Immature natural killer cell (primary cell): ENCODE measurements at regions not wholly inside any gene's neighbourhood (a gene's known extent, or its start where the extent isn't known, plus 50 kb on each side); places are given as distances from the start of the nearest gene placed in this dataset.

Experiments
- DNase-seq, 3 donors: peaks; one replicate each; pipeline ENCODE4 v3.0.0; 2022; ENCODE audit warnings: mixed read lengths in 1 of 3
- H3K27ac Mint-ChIP-seq, 6 donors: one replicate each; pipeline ENCODE4 v1.8.0; 2020; ENCODE audit warnings: mixed read lengths in 6 of 6, mild to moderate bottlenecking in 5 of 6, inconsistent platforms in 4 of 6, moderate library complexity in 3 of 6
- H3K27me3 Mint-ChIP-seq, 3 donors: one replicate each; pipeline ENCODE4 v1.8.0; 2020 to 2021; ENCODE audit warnings: low read depth in 3 of 3, mild to moderate bottlenecking in 3 of 3, mixed read lengths in 3 of 3, moderate library complexity in 3 of 3, inconsistent platforms in 1 of 3
- H3K36me3 Mint-ChIP-seq, 3 donors: one replicate each; pipeline ENCODE4 v1.8.0; 2020; ENCODE audit warnings: mixed read lengths in 3 of 3, inconsistent platforms in 2 of 3, mild to moderate bottlenecking in 2 of 3
- H3K4me1 Mint-ChIP-seq, 2 donors: one replicate each; pipeline ENCODE4 v1.8.0; 2020; ENCODE audit warnings: inconsistent platforms in 2 of 2, mild to moderate bottlenecking in 2 of 2, mixed read lengths in 2 of 2, moderate library complexity in 1 of 2
- H3K4me3 Mint-ChIP-seq, 5 donors: one replicate each; pipeline ENCODE4 v1.8.0; 2020; ENCODE audit warnings: mild to moderate bottlenecking in 5 of 5, mixed read lengths in 5 of 5, inconsistent platforms in 3 of 5, moderate library complexity in 3 of 5
- H3K9me3 Mint-ChIP-seq, 6 donors: one replicate each; pipeline ENCODE4 v1.8.0; 2020; ENCODE audit warnings: mild to moderate bottlenecking in 6 of 6, mixed read lengths in 6 of 6, inconsistent platforms in 4 of 6, moderate library complexity in 3 of 6

DNA sequence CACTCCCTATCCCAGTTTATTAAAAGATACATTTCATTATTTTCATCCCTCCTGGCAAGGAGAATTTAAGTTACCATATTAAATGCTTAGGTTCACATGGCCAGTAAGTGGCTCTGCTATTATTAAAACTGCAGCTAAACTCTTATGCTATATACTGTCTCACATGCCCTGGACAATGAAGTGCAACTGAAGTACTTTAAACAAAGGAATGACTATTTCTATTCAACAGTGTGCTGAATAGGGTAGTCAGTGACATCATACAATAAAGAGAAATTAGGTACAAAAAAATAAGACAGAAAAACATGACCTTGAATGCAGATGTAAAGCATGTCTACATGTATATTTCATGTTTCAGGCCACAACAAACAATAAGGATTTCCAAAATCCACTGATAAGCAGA is 282.6 kb upstream of the SMC2 start:
- DNase-seq, result no peak
- Mint-ChIP-seq H3K27me3 (peaks cover 0 to 3% (median 0%) of the 10 kb centered on the region in 3 donors), H3K27ac (no peak overlapping the region), H3K4me3 (no peak overlapping the region), H3K36me3 (no peaks in the 10 kb centered on the region), H3K4me1 (no peaks in the 10 kb centered on the region), H3K9me3 (peaks cover 0 to 28% (median 13%) of the 10 kb centered on the region in 6 donors)

DNA sequence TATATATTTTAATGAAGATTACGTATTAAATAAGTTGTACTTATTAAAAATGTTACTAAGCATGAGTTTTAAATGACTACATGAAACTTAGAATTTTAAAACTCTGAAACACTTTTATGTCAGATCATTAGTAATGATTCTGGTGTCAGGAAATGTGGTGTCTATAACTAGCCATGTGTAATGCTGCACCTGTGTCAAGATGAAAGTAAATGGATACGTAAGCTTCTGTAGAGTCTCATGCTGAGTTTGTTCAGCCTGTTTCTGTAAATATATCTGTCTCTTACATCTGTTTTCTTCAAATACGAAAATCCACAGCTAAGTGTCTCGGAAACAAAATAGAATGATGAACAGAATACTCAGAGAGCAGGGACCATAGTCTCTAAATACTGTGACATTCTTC is 278.0 kb upstream of the SMC2 start:
- H3K36me3 Mint-ChIP-seq, result no peaks in the 10 kb centered on the region
- peaks cover 0 to 36% (median 14%) of the 10 kb centered on the region in 6 donors for H3K9me3 Mint-ChIP-seq
- no peak for DNase-seq
- H3K4me3 Mint-ChIP-seq, result no peak overlapping the region
- H3K4me1 Mint-ChIP-seq, result no peaks in the 10 kb centered on the region
- H3K27me3 Mint-ChIP-seq, result no peaks in the 10 kb centered on the region
- no peak overlapping the region for H3K27ac Mint-ChIP-seq

DNA sequence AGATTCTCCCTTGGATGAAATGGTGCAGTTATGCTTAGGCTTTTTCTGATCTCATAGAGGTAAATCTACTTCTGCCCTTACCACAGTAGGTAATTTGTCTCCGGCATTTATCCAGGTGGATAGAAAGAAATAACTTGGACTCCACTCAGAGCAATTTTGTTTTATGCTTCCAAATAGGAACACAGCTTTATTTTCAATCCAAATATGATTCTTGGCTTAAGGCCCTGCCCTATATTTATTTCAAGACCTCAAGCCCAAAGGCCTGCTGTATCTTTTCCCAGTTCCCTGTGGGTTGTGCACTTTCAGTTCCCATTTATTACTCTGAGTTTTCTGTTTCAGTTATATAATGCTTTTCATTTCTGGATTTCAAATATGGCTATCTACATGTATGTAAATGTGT is 274.2 kb upstream of the SMC2 start:
- Mint-ChIP-seq H3K4me1 (no peaks in the 10 kb centered on the region), H3K4me3 (no peak overlapping the region), H3K9me3 (peaks cover 0 to 27% (median 8%) of the 10 kb centered on the region in 6 donors), H3K36me3 (no peaks in the 10 kb centered on the region), H3K27me3 (no peaks in the 10 kb centered on the region), H3K27ac (no peak overlapping the region)
- no peak for DNase-seq

DNA sequence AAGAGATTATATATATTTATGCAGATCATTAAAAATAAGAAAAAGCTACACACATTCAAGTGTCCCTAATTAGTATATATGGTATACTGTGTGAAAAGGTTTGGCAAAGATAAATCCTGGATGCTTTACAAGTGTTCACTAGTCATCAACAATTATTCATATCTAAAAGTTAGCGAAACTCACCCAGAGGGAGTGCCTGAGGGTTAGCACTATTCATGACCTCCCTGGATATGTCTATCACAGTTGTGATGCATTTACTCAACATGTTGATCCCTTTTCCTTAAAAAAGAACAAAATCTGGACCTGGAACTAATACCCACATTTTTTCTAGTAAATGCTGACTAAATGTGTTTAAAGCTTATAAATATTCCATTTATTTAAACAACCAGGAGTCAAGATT is 273.0 kb upstream of the SMC2 start:
- no peak for DNase-seq
- no peak overlapping the region for H3K4me3 Mint-ChIP-seq

DNA sequence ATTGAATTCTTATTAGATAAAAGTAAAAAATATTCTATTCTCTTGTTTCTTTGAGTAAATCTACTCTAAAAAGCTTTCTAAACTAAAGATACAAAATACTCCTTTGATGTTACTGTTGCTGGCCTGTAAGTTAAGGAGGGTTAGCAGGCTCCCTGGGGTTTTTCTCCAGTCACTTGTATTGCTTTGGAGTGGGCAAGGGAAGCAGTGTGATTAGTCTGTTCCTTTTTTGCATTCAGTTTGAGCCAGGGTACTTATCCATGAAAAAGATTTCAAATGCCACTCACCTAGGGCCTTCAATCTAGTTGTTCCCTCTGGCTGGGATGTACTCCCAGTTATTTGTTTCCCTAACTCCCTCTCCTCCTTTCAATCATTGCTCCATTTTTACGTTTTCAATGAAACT is 256.2 kb upstream of the SMC2 start:
- no peak overlapping the region for H3K4me3 Mint-ChIP-seq
- no peak for DNase-seq

More for the DNA sequence above, 273.0 kb upstream of the SMC2 start:
- peaks cover 0 to 30% (median 7%) of the 10 kb centered on the region in 6 donors for H3K9me3 Mint-ChIP-seq
- no peaks in the 10 kb centered on the region for H3K36me3 Mint-ChIP-seq
- H3K4me1 Mint-ChIP-seq, result no peaks in the 10 kb centered on the region
- no peaks in the 10 kb centered on the region for H3K27me3 Mint-ChIP-seq
- H3K27ac Mint-ChIP-seq, result no peak overlapping the region

DNA sequence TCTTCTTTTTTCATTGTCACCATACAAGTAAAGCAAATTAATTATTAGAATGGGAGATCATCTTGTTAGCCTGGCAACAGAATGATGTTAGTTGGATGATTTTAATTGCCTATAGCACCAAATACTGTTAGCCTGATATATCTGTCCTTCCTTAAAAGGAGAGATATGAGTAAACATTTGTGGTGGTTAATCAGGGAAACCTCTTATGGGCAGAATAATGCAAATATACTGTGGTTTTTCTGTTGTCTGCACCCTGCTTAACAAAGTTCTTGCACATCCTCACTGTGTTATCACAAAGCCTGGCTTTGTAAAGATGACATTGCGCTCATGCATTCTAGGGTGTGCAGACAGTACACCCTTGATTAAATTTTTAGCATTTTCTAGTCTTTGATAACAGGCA is 254.9 kb upstream of the SMC2 start:
- Mint-ChIP-seq H3K4me1 (no peaks in the 10 kb centered on the region), H3K36me3 (no peaks in the 10 kb centered on the region)

More for the DNA sequence above, 256.2 kb upstream of the SMC2 start:
- H3K27me3 Mint-ChIP-seq, result no peaks in the 10 kb centered on the region
- H3K4me1 Mint-ChIP-seq, result no peaks in the 10 kb centered on the region
- H3K9me3 Mint-ChIP-seq, result peaks cover 4 to 28% (median 14%) of the 10 kb centered on the region in 6 donors
- H3K27ac Mint-ChIP-seq, result no peak overlapping the region
- H3K36me3 Mint-ChIP-seq, result no peaks in the 10 kb centered on the region

DNA sequence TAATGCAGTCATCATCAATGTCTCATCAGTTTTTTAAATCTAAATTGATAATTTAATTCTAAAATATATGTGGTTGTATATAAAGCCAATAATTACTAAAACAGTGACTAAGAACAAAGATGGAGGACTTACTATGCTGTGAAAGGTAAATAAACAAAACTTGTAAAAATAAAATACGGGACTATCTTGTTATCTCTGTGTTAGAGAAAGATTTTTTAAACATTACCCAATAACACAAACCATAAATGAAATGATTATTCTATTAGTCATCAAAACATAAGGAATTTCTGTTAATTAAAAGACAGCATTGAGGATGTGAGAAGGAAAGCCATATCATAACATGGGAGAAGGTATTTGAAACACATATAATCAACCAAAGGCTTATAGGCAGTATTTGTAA is 226.2 kb upstream of the SMC2 start:
- no peak overlapping the region for H3K4me3 Mint-ChIP-seq
- H3K27me3 Mint-ChIP-seq, result no peaks in the 10 kb centered on the region
- peaks cover 0 to 15% (median 2%) of the 10 kb centered on the region in 6 donors for H3K9me3 Mint-ChIP-seq
- H3K27ac Mint-ChIP-seq, result no peak overlapping the region
- H3K4me1 Mint-ChIP-seq, result no peaks in the 10 kb centered on the region
- H3K36me3 Mint-ChIP-seq, result no peaks in the 10 kb centered on the region
- no peak for DNase-seq

More for the DNA sequence above, 254.9 kb upstream of the SMC2 start:
- Mint-ChIP-seq H3K27me3 (no peaks in the 10 kb centered on the region), H3K4me3 (no peak overlapping the region), H3K9me3 (peaks cover 5 to 27% (median 14%) of the 10 kb centered on the region in 6 donors), H3K27ac (no peak overlapping the region)
- no peak for DNase-seq

DNA sequence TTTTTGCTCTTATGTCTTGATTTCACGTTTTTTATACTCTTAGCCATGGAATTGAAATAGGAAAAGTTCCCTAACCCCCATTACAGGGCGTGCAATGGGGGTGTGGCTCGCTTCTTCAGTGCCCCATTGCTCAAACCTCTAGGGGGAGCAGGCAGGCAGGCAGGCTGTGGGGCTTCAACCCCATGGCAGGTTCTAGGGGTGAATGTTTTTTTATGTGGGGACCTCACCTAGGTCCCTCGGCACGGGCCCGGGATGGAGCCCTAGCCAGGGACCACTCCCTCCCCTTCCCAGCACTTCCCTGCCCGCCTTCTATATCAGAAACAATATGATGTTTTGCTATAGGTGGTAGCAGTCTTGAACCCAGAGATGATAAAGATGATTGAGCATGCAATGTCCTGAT is 221.3 kb upstream of the SMC2 start:
- H3K4me3 Mint-ChIP-seq, result no peak overlapping the region
- no peak for DNase-seq
- H3K27me3 Mint-ChIP-seq, result peaks cover 0 to 1% (median 0%) of the 10 kb centered on the region in 3 donors
- H3K27ac Mint-ChIP-seq, result no peak overlapping the region
- no peaks in the 10 kb centered on the region for H3K4me1 Mint-ChIP-seq
- no peaks in the 10 kb centered on the region for H3K36me3 Mint-ChIP-seq
- H3K9me3 Mint-ChIP-seq, result peaks cover 0 to 17% (median 5%) of the 10 kb centered on the region in 6 donors

DNA sequence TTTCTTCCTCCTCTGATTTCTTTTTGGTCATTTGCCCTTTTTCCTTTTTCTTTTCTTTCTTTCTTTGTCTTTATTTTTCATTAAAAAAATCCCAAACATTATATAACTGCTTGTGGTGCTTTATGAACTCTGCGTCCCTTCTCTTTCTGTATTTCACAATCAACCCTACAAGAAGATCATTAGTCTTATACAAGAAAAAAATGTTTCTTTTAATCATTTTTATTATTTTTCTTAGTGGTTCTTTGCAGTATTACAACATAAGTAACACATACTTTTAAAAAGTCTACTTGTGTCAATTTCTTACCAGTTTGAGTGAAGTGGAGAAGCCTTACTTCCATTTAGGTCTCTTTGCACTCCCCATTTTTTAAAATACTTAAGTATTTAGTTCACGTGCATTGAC is 212.7 kb upstream of the SMC2 start:
- DNase-seq, result no peak
- no peak overlapping the region for H3K4me3 Mint-ChIP-seq
- no peaks in the 10 kb centered on the region for H3K36me3 Mint-ChIP-seq
- peaks cover 4 to 17% (median 10%) of the 10 kb centered on the region in 6 donors for H3K9me3 Mint-ChIP-seq
- H3K27ac Mint-ChIP-seq, result no peak overlapping the region
- no peaks in the 10 kb centered on the region for H3K27me3 Mint-ChIP-seq
- no peaks in the 10 kb centered on the region for H3K4me1 Mint-ChIP-seq

DNA sequence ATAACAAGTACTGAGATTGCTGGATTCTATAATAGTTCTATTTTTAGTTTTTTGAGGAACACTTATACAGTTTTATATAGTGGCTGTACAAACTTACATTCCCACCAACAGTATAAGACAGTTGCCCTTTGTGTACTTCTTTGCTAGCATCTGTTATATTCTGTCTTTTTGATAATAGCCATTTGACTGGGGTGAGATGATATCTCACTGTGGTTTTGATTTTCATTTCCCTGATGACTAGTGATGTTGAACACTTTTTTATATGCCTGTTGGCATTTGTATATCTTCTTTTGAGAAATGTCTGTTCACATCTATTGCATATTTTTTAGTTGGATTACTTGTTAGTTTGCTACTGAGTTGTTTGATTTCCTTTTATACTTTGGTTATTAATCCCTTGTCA is 204.1 kb upstream of the SMC2 start:
- Mint-ChIP-seq H3K36me3 (no peaks in the 10 kb centered on the region), H3K27ac (no peak overlapping the region), H3K4me1 (no peaks in the 10 kb centered on the region)

DNA sequence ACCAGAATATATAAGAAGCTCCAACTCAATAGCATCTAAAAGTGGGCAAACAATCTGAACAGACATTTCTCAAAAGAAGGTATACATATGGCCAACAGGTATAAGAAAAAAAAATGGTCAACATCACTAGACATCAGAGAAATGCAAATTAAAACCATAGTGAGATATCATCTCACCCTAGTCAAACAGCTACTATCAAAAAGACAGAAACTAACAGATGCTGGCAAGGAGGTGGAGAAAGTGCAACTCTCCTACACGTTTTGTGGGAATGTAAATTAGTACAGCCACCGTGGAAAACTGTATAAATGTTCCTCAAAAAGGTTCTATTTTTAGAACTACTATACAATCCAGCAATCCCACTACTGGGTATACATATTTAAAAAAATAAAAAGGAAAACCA is 199.9 kb upstream of the SMC2 start:
- H3K9me3 Mint-ChIP-seq, result peaks cover 0 to 21% (median 8%) of the 10 kb centered on the region in 6 donors
- no peak overlapping the region for H3K27ac Mint-ChIP-seq
- DNase-seq, result no peak
- no peaks in the 10 kb centered on the region for H3K36me3 Mint-ChIP-seq
- H3K4me1 Mint-ChIP-seq, result no peaks in the 10 kb centered on the region
- no peak overlapping the region for H3K4me3 Mint-ChIP-seq
- peaks cover 0 to 2% (median 0%) of the 10 kb centered on the region in 3 donors for H3K27me3 Mint-ChIP-seq

More for the DNA sequence above, 204.1 kb upstream of the SMC2 start:
- no peak for DNase-seq
- Mint-ChIP-seq H3K4me3 (no peak overlapping the region), H3K27me3 (peaks cover 0 to 2% (median 0%) of the 10 kb centered on the region in 3 donors), H3K9me3 (peaks cover 3 to 27% (median 9%) of the 10 kb centered on the region in 6 donors)

DNA sequence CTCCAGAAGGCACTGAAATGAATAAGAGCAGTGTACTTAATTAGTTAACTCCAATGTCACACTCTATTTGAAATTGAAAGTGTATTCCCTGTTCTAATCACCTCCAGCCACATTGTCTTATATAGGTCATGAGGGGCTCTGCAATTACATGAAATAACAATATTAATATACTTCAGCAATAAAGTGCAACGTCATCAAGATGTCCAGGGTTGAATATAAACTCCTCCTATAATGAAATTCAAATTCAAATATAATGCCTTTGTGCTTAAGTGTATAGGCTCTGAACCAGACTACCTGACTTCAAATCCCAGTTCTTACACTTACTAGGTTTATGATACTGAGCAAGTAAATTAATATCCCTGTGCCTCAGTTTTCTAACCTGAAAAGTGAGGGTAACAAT is 195.6 kb upstream of the SMC2 start:
- Mint-ChIP-seq H3K36me3 (no peaks in the 10 kb centered on the region), H3K4me1 (no peaks in the 10 kb centered on the region), H3K27ac (no peak overlapping the region), H3K27me3 (no peaks in the 10 kb centered on the region), H3K4me3 (no peak overlapping the region), H3K9me3 (peaks cover 2 to 10% (median 4%) of the 10 kb centered on the region in 6 donors)
- DNase-seq, result no peak

DNA sequence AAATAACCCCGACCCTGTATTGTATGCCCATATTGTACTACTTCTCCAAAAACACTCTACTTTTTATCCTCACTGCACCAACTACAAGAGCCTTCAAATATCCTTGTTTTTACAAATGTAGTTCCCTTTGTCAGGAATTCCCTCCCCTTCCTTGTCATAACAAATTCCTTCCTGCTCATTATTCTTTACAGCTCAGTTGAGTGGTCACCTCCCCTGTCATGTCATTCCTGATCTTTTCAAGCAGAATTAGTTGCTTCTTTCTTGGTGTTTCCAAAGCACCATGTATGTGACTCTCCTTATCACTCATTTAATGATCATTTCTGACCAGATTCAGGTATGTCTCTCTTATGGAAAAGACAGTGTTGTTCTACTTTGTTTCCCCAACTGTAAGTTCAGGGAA is 194.2 kb upstream of the SMC2 start:
- Mint-ChIP-seq H3K4me1 (no peaks in the 10 kb centered on the region), H3K4me3 (no peak overlapping the region), H3K9me3 (peaks cover 0 to 7% (median 5%) of the 10 kb centered on the region in 6 donors), H3K36me3 (no peaks in the 10 kb centered on the region), H3K27ac (no peak overlapping the region), H3K27me3 (no peaks in the 10 kb centered on the region)
- DNase-seq, result no peak

DNA sequence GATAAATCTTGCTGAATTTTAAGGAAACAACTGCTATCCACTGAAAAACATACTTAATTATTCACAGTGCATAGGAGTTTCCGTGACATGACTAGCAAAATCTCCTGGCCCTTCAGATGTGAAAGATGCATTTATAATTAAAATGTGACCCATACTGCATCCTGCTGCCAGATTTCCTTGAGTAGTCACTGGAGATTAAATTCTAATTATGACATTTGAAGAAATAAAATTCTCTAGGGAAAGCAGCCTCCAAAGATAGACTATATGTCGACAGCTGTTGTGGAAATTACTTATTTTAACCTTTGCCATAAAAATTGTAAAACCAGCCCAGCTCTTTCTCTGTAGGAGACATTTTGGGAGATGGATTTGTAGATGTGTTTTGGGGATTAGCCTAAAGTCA is 193.6 kb upstream of the SMC2 start:
- no peak for DNase-seq
- Mint-ChIP-seq H3K27me3 (no peaks in the 10 kb centered on the region), H3K27ac (no peak overlapping the region), H3K9me3 (peaks cover 0 to 7% (median 5%) of the 10 kb centered on the region in 6 donors), H3K4me1 (no peaks in the 10 kb centered on the region), H3K4me3 (no peak overlapping the region), H3K36me3 (no peaks in the 10 kb centered on the region)

DNA sequence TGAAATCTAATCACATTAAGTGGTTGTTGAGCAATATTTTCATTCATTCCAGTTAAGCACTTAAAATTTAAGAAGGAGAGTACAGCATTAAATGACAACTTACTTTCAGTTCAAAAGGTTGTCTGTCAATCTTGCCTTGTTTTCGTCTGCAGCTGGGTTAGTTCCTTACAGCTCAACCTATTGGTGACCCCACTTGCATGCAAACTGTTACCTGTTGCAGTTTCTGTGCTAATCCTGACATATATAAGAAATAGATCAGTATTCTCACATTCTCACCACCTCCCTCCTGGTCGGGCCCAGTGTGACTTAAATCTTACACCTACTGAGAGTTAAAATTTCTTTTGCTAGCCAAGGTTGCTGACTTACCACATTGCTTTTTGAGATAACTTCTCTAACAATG is 191.8 kb upstream of the SMC2 start:
- H3K9me3 Mint-ChIP-seq, result peaks cover 0 to 7% (median 5%) of the 10 kb centered on the region in 6 donors
- H3K4me1 Mint-ChIP-seq, result no peaks in the 10 kb centered on the region
- no peak overlapping the region for H3K27ac Mint-ChIP-seq
- no peak for DNase-seq
- no peaks in the 10 kb centered on the region for H3K36me3 Mint-ChIP-seq
- H3K27me3 Mint-ChIP-seq, result no peaks in the 10 kb centered on the region
- no peak overlapping the region for H3K4me3 Mint-ChIP-seq
